Middle frontal gyrus (tissue), 1 donor: ENCODE measurements at regions not wholly inside any gene's neighbourhood (a gene's known extent, or its start where the extent isn't known, plus 50 kb on each side); places are given as distances from the start of the nearest gene placed in this dataset.
"Not testable (repeated sequence)": the region's sequence is repeated elsewhere in the genome, so short reads cannot be mapped to it uniquely, and the experiment has no call there.

Experiments used
- DNase-seq: peaks from one replicate; pipeline ENCODE4 v3.0.0-alpha.2; 2015; ENCODE audit warnings: low spot score; ENCODE audit errors: extremely low spot score

DNA sequence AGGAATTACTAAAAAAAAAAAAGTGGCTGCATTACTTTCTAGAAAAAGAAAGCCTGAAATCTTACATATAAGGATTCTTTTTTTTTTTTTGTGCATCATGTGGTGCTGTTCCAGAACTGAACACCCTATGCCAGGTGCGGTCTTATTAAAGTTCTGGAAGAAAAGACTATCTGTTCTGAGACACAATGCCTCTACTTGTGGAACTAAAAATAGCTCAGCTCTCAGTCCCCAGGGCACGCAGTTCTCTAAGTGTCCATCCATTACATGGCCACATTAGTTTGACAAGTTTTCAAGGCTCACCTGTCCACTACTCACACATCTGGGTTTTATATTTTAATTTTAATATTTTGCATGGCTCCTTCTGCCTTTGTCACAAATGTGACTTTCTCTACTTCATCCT is 126.6 kb upstream of the ADAMTS9 start:
- no peak for DNase-seq

- DNase-seq: no peak
Observed at GRCh38 chr3:64813326-64813725, 125.5 kb upstream of the ADAMTS9 start.

- no peak for DNase-seq
Observed at GRCh38 chr3:64809086-64809485, 121.3 kb upstream of the ADAMTS9 start.

- DNase-seq: no peak
Observed at GRCh38 chr3:64808061-64808460, 120.3 kb upstream of the ADAMTS9 start.

GRCh38 chr3:64806668-64807605 is 119.1 kb upstream of the ADAMTS9 start:
- no peak for DNase-seq

DNA sequence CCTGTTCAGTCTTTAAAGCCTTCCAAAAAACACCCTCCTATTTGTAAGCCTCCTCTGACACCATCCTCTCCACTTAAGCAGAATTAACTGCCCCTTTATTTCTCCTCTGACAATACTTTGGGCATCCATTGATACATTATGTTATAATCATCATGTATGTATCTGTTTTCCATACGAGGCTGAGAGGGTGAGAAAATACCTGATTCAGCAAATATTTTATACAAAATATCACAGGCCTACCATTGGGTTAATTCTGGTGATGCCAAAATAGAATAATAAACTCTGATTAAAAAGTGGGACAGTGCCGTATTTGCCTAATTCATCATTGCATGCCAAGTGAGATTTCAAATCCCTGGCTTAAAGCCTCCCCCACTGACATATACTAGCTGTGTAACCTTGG is 118.2 kb upstream of the ADAMTS9 start:
- no peak for DNase-seq

DNA sequence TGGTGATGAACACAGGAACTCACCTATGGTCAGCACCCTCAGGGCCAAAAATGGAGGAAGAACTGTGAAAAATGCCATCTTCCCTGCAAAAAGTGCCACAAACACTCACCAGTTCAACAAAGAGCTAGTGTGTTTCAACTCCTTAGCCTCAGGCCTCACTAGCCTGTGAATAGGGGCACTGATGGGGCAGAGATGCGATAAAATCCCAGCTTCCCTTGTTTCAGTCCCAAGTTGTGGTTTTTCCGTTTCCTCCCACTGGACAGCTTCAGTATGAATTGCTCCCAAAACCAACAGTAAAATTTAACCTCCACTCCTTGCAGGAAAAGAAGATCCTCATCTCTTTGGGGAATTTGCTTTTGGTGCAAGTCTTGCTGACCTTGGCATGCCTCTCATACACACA is 117.4 kb upstream of the ADAMTS9 start:
- no peak for DNase-seq

- no peak for DNase-seq
Observed at GRCh38 chr3:64803469-64803868, 115.7 kb upstream of the ADAMTS9 start.

DNA sequence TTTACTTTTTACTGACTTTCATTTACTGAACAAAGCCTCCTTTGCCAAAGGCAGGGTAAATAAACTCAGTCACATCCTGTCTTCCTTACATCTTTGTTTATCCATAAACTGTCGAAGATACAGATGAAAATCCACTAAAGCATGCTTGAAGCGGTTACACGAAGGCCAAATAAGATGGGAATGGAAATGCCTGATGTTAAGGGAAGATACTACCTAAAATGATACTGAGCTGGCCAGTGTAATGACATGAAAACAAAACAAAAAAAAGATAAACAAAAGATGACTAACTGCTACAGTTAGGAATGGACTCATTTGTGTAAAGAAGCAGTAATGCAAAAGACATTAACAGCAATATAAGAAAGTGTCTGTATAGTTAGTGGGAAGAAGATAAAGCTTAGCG is 114.7 kb upstream of the ADAMTS9 start:
- no peak for DNase-seq

DNA sequence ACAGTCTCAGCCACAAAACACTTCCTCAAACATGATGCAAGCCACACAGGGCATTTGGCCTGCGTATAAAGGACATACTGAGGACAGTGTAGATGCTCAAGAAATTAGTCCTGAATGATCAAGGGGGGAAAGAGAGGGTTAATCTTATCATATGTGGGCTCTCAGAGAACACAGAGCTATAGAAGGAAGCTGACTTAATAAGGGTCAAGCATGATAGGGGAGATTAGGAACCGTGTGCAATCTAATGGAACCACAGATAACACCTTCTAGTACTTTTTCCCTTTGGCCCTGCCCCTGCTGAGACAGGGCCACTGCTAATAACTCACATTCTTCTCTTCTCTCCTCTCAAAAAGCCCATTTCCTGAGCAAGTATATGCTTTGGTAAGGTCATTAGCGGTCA is 114.1 kb upstream of the ADAMTS9 start:
- no peak for DNase-seq

GRCh38 chr3:64799606-64800005 is 111.8 kb upstream of the ADAMTS9 start:
- no peak for DNase-seq

DNA sequence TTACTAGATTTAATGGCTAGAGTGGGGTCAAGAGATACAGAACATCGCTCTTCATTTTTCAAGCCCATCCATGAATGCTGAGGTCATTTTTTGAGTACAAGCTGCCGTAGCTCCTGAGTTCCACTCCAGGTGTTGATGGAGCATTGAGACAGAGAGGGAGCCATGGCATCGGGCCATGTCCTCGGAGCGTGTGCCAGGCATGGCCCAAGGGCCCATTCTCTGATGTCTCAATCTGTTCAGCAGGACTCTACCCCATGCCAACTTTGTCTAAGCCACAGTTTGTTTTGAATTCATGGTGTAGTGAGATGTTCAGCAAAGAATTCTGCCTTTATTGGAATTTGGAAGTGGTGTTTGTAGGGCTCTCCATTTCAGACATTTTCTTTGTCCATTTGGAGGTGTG is 110.5 kb upstream of the ADAMTS9 start:
- no peak for DNase-seq

DNA sequence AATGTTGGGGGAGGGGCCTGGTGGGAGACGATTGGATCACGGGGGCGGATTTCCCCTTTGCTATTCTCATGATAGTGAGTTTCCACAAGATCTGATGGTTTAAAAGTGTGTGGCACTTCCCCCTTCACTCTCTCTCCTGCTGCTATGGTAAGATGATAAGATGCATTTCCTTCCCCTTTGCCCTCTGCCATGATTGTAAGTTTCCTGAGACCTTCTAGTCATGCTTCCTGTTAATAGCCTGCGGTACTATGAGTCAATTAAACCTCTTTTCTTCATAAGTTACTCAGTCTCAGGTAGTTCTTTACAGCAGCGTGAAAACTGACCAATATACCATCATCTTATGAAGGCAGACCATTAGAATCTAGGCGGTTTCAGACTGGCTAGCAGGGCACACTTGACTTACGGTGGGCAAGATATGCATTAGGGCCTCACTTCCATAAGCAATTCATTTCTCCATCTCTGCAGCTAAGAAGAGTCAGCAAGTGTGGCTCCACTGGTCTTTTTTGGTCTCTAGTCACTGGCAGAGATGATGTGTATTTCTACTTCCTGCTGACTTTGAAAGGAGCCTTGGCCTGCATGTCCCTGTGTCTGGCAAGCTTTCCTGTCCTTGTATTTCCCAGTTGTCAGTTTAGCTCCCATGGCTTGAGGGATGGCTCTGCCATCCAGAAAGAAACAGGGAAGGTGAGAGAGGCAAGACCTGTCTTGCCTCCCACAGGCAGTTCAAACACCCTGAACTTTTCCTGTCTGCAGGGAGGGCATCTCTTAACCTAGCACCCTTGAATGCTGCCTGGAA is 109.0 kb upstream of the ADAMTS9 start:
- no peak for DNase-seq

- DNase-seq: no peak
Observed at GRCh38 chr3:64792445-64792844, 104.6 kb upstream of the ADAMTS9 start.

DNA sequence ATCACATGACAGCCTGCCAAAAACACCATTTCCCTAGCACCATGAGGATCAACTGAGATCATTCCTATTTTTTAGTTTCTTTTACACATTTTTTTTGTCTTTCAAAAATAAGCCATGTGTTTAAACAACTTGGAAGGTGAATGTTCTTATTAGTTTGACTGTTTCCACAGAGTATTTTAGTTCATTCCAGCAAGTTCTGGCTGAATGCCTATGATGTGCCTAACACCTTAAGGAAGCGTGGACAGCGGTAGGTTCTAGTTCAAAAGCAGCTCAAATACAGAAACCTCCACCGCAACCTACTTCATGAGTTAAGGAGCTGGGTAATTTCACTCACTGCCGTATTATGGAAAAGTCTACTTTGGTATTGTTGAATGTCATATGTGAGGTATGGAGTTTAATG is 101.3 kb upstream of the ADAMTS9 start:
- DNase-seq: peak; percentile 23

- no peak for DNase-seq
Observed at GRCh38 chr3:64783200-64783599, 95.4 kb upstream of the ADAMTS9 start.

DNA sequence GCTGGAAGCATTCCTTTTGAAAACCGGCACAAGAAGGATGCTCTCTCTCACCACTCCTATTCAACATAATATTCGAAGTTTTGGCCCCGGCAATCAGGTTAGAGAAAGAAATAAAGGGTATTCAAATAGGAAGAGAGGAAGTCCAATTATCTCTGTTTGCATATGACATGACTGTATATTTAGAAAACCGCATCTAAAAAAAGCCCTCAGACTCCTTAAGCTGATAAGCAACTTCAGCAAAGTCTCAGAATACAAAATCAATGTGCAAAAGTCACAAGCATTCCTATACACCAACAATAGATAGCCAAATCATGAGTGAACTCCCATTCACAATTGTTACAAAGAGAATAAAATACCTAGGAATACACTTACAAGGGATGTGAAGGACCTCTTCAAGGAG is 93.1 kb upstream of the ADAMTS9 start:
- not testable (repeated sequence) for DNase-seq

GRCh38 chr3:64773137-64773536 is 85.3 kb upstream of the ADAMTS9 start:
- no peak for DNase-seq

- DNase-seq: no peak
Observed at GRCh38 chr3:64766440-64766839, 78.6 kb upstream of the ADAMTS9 start.

- DNase-seq: no peak
Observed at GRCh38 chr3:64765947-64766346, 78.1 kb upstream of the ADAMTS9 start.

DNA sequence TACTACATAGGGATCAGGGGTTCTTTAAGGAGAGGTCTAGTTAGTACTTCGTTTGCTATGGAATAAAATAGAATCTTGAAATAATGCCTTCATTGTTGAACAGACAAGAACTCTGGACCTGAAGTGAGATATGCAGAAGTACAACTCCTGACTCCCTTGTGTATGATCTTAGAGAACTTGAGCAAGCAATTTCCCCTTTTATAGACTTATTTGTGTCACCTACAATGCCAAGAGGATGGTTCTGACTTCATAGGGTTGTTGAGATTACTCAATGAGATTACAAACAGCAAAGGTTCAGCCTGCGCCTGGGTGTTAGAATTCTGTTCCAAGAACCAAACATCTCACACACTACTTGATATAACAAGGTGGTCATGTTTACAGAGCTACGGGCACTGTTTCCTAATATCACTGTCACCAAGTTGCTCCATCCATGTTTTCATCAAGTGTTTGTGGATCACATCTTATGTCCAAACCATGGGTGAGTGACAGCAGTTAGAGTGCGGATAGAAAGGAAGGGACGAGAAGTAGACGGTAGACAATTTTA is 76.7 kb upstream of the ADAMTS9 start:
- no peak for DNase-seq

DNA sequence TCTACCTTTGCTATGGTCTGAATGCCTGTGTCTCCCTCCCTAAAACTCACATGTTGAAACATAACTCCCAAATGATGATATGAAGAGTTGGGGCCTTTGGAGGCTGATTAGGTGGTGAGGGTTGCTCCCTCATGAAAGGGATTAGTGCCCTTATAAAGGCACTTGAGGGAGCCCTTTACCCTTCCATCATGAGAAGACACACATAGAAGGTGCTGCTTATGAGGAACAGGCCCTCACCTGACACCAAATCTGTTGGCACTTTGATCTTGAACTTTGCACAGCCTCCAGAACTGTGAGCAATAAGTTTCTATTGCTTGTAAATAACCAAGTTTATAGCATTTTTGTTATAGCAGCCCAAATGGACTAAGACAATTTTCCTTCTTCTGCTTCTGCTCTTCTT is 76.2 kb upstream of the ADAMTS9 start:
- no peak for DNase-seq
